H9 (cell line): ENCODE measurements at regions not wholly inside any gene's neighbourhood (a gene's known extent, or its start where the extent isn't known, plus 50 kb on each side); places are given as distances from the start of the nearest gene placed in this dataset.

Experiments used
- DNase-seq: peaks from one replicate; pipeline ENCODE4 v3.0.0-alpha.2; 2017
- H2AFZ ChIP-seq: one replicate; pipeline ENCODE4 v1.6.1; 2013; ENCODE audit warnings: mild to moderate bottlenecking, low read length, control low read depth, moderate library complexity
- H2AK5ac ChIP-seq: 2 replicates; pipeline ENCODE4 v1.6.1; 2013; ENCODE audit warnings: low read length, control low read depth, mixed read lengths; ENCODE audit not compliant: insufficient read length
- H2BK120ac ChIP-seq: one replicate; pipeline ENCODE4 v1.6.1; 2013; ENCODE audit warnings: low read depth, mild to moderate bottlenecking, low read length, control low read depth, inconsistent platforms; ENCODE audit not compliant: poor library complexity, severe bottlenecking
- H2BK12ac ChIP-seq: 2 replicates; pipeline ENCODE4 v1.6.1; 2013; ENCODE audit warnings: low read length, control low read depth, mixed read lengths, low read depth; ENCODE audit not compliant: insufficient read length
- H2BK15ac ChIP-seq: 2 replicates; pipeline ENCODE4 v1.6.1; 2013; ENCODE audit warnings: low read depth, low read length, control low read depth
- H2BK20ac ChIP-seq: one replicate; pipeline ENCODE4 v1.6.1; 2013; ENCODE audit warnings: low read depth, mild to moderate bottlenecking, low read length, control low read depth, inconsistent platforms; ENCODE audit not compliant: poor library complexity, severe bottlenecking
- H2BK5ac ChIP-seq: 2 replicates; pipeline ENCODE4 v1.6.1; 2013; ENCODE audit warnings: low read length, control low read depth, mixed read lengths; ENCODE audit not compliant: insufficient read length
- H3K14ac ChIP-seq: 2 replicates; pipeline ENCODE4 v1.6.1; 2013; ENCODE audit warnings: low read length, control low read depth; ENCODE audit not compliant: insufficient read depth
- H3K18ac ChIP-seq: 2 replicates; pipeline ENCODE4 v1.6.1; 2013; ENCODE audit warnings: low read depth, mild to moderate bottlenecking, mixed read lengths, low read length, control low read depth; ENCODE audit not compliant: insufficient read length
- H3K23ac ChIP-seq: 2 replicates; pipeline ENCODE4 v1.6.1; 2013; ENCODE audit warnings: low read length, control low read depth, mixed read lengths, low read depth; ENCODE audit not compliant: insufficient read length
- H3K23me2 ChIP-seq: 2 replicates; pipeline ENCODE4 v1.6.1; 2013; ENCODE audit warnings: low read depth, mild to moderate bottlenecking, mixed read lengths, low read length, control low read depth; ENCODE audit not compliant: insufficient read length, poor library complexity, severe bottlenecking
- H3K27ac ChIP-seq: 2 replicates; pipeline ENCODE4 v1.5.1; 2013; ENCODE audit warnings: low read length, control low read depth, mixed read lengths, low read depth; ENCODE audit not compliant: insufficient read length
- H3K27me3 ChIP-seq: 2 replicates; pipeline ENCODE4 v1.6.1; 2013; ENCODE audit warnings: low read length, control low read depth, inconsistent platforms; ENCODE audit not compliant: insufficient read depth
- H3K4ac ChIP-seq: 2 replicates; pipeline ENCODE4 v1.6.1; 2013; ENCODE audit warnings: low read depth, mild to moderate bottlenecking, control low read depth, inconsistent platforms, low read length, moderate library complexity
- H3K4me1 ChIP-seq: 2 replicates; pipeline ENCODE4 v1.6.1; 2013; ENCODE audit warnings: low read length, control low read depth, inconsistent platforms; ENCODE audit not compliant: insufficient read depth
- H3K4me2 ChIP-seq: 2 replicates; pipeline ENCODE4 v1.6.1; 2013; ENCODE audit warnings: low read length, control low read depth, mixed read lengths; ENCODE audit not compliant: insufficient read length, insufficient read depth
- H3K56ac ChIP-seq: 2 replicates; pipeline ENCODE4 v1.6.1; 2013; ENCODE audit warnings: low read depth, mild to moderate bottlenecking, mixed read lengths, low read length, control low read depth; ENCODE audit not compliant: insufficient read length
- H3K79me1 ChIP-seq: 2 replicates; pipeline ENCODE4 v1.6.1; 2013; ENCODE audit warnings: low read depth, mild to moderate bottlenecking, moderate library complexity, low read length, control low read depth, inconsistent platforms; ENCODE audit not compliant: insufficient read depth, poor library complexity, severe bottlenecking
- H3K79me2 ChIP-seq: 2 replicates; pipeline ENCODE4 v1.6.1; 2013; ENCODE audit warnings: low read length, control low read depth, inconsistent platforms; ENCODE audit not compliant: insufficient read depth
- H3K9ac ChIP-seq: 2 replicates; pipeline ENCODE4 v1.6.1; 2013; ENCODE audit warnings: low read length, control low read depth, mixed read lengths; ENCODE audit not compliant: insufficient read length; ENCODE audit errors: extremely low read depth
- H3K9me3 ChIP-seq: one replicate; pipeline ENCODE4 v1.6.1; 2013; ENCODE audit warnings: low read depth, low read length, inconsistent platforms; ENCODE audit not compliant: control insufficient read depth
- H3T11ph ChIP-seq: one replicate; pipeline ENCODE4 v1.6.1; 2013; ENCODE audit warnings: mild to moderate bottlenecking, low read length, control low read depth, inconsistent platforms
- H4K20me1 ChIP-seq: one replicate; pipeline ENCODE4 v1.6.1; 2013; ENCODE audit not compliant: control insufficient read depth, insufficient read length, insufficient read depth
- H4K5ac ChIP-seq: 2 replicates; pipeline ENCODE4 v1.6.1; 2013; ENCODE audit warnings: low read depth, mild to moderate bottlenecking, mixed read lengths, low read length, control low read depth; ENCODE audit not compliant: insufficient read length
- H4K8ac ChIP-seq: replicated peaks from 2 replicates; pipeline ENCODE4 v1.6.1; 2013; ENCODE audit warnings: low read length, control low read depth, mixed read lengths, low read depth; ENCODE audit not compliant: insufficient read length
- H4K91ac ChIP-seq: 2 replicates; pipeline ENCODE4 v1.6.1; 2013; ENCODE audit warnings: low read depth, mild to moderate bottlenecking, moderate library complexity, mixed read lengths, low read length, control low read depth; ENCODE audit not compliant: insufficient read length
- H3K27ac Mint-ChIP-seq, 3 experiments: 2 replicates in 2 of 3; 3 replicates in 1 of 3; pipeline ENCODE4 v1.8.0; 2020 to 2021; ENCODE audit warnings: mixed read lengths in 3 of 3, mild to moderate bottlenecking in 1 of 3, moderate library complexity in 1 of 3
- H3K27me3 Mint-ChIP-seq: 2 replicates; pipeline ENCODE4 v1.8.0; 2021; ENCODE audit warnings: low read depth, mild to moderate bottlenecking, moderate library complexity, mixed read lengths
- H3K36me3 Mint-ChIP-seq, 3 experiments: 2 replicates in 2 of 3; 3 replicates in 1 of 3; pipeline ENCODE4 v1.8.0; 2020 to 2021; ENCODE audit warnings: low read depth in 3 of 3, mixed read lengths in 3 of 3; ENCODE audit not compliant: insufficient read depth in 1 of 3
- H3K4me1 Mint-ChIP-seq, 2 experiments: 2 replicates each; pipeline ENCODE4 v1.8.0; 2020; ENCODE audit warnings: mixed read lengths in 2 of 2
- H3K4me3 Mint-ChIP-seq, 2 experiments: 2 replicates in 1 of 2; 3 replicates in 1 of 2; pipeline ENCODE4 v1.8.0; 2020 to 2021; ENCODE audit warnings: mild to moderate bottlenecking in 2 of 2, mixed read lengths in 2 of 2, moderate library complexity in 1 of 2
- H3K9me3 Mint-ChIP-seq, 2 experiments: 2 replicates in 1 of 2; 3 replicates in 1 of 2; pipeline ENCODE4 v1.8.0; 2020; ENCODE audit warnings: mild to moderate bottlenecking in 2 of 2, mixed read lengths in 2 of 2, moderate library complexity in 1 of 2
- WGBS: extraction: QIAGEN DNeasy Blood & Tissue Kit; methylation state at CpG from one replicate; pipeline ENCODE4 v1.1.7; 2013; ENCODE audit warnings: missing lambda C conversion rate, low lambda C conversion rate, mixed read lengths; ENCODE audit not compliant: insufficient read length; ENCODE audit errors: extremely low coverage; 5-methylcytosine and 5-hydroxymethylcytosine counted together
- TF ChIP-seq, protein P1 (sequence below): fragments of 200-600 bp; sonication (generic); conservative IDR thresholded peaks from 3 replicates; pipeline ENCODE4 v1.8.0; 2021; ENCODE audit warnings: antibody characterized with exemption, mild to moderate bottlenecking

DNA sequence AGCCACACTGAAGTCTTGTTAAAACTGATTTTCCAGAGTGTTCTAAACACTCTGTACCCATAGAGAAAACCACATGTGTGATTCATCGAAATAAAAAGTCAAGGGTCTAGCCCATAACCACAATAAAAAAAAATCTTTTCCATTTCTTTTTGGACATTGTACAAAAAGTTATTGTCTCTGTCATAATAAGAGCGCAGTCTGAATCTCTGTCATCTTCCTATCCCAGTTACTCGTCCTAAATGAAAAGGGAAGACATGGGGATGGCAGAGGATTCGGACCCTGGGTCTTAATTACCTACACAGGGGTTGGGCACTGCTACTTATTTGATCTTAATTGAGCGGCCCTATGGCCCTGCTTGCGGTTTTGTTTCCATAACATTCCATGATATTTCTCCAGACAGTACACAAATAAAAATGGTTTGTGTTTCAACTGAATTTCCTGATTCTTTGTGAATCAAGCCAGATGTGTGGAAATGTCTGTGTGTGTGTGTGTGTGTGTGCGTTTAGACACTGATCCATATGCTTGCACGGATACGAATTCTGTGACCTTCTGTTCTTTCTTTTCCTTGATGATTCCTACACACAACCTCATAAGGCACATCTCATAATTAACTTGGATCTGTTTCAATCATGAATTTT lies 133.4 kb upstream of the SPATS2L start:
- H3K27ac Mint-ChIP-seq: no peak overlapping the region
- Histone ChIP-seq H3K4ac (no peak overlapping the region), H3K18ac (no peak overlapping the region), H3K79me2 (no peaks in the 10 kb centered on the region; the same call in 1 of the 2 replicates), H4K91ac (no peak overlapping the region), H2BK15ac (no peak overlapping the region), H2BK5ac (no peak overlapping the region), H4K8ac (no peak overlapping the region), H2AK5ac (no peak overlapping the region), H4K20me1 (no peaks in the 10 kb centered on the region), H3K4me1 (peaks cover 10% of the 10 kb centered on the region), H3K23me2 (no peaks in the 10 kb centered on the region), H2BK12ac (no peak overlapping the region), H4K5ac (no peak overlapping the region), H2AFZ (no peak overlapping the region), H3T11ph (no peak overlapping the region), H3K14ac (no peak overlapping the region), H2BK20ac (no peak overlapping the region), H3K27me3 (no peaks in the 10 kb centered on the region), H3K79me1 (no peaks in the 10 kb centered on the region), H3K4me2 (no peak overlapping the region), H2BK120ac (no peak overlapping the region), H3K56ac (no peak overlapping the region), H3K23ac (no peak overlapping the region), H3K9me3 (no peaks in the 10 kb centered on the region), H3K27ac (no peak overlapping the region), H3K9ac (no peak overlapping the region)
- TF ChIP-seq, protein P1, sequence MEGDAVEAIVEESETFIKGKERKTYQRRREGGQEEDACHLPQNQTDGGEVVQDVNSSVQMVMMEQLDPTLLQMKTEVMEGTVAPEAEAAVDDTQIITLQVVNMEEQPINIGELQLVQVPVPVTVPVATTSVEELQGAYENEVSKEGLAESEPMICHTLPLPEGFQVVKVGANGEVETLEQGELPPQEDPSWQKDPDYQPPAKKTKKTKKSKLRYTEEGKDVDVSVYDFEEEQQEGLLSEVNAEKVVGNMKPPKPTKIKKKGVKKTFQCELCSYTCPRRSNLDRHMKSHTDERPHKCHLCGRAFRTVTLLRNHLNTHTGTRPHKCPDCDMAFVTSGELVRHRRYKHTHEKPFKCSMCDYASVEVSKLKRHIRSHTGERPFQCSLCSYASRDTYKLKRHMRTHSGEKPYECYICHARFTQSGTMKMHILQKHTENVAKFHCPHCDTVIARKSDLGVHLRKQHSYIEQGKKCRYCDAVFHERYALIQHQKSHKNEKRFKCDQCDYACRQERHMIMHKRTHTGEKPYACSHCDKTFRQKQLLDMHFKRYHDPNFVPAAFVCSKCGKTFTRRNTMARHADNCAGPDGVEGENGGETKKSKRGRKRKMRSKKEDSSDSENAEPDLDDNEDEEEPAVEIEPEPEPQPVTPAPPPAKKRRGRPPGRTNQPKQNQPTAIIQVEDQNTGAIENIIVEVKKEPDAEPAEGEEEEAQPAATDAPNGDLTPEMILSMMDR: no peak
- no peaks in the 10 kb centered on the region for H3K27me3 Mint-ChIP-seq
- peaks cover 6 to 11% of the 10 kb centered on the region in 2 experiments for H3K9me3 Mint-ChIP-seq
- H3K36me3 Mint-ChIP-seq: peaks cover 3 to 7% (median 5%) of the 10 kb centered on the region in 3 experiments; a peak in 5 of 7 replicates
- H3K4me3 Mint-ChIP-seq: no peak overlapping the region
- no peak for DNase-seq
- peaks cover 23 to 27% of the 10 kb centered on the region in 2 experiments for H3K4me1 Mint-ChIP-seq
- WGBS: no CpG with 5 or more reads among the region's 9 CpGs
